DND-41 (cell line): ENCODE measurements at regions not wholly inside any gene's neighbourhood (a gene's known extent, or its start where the extent isn't known, plus 50 kb on each side); places are given as distances from the start of the nearest gene placed in this dataset.

Experiments
- ATAC-seq: fragments of 200-7000 bp; cut with Tn5 transposase; 3 replicates; pipeline ENCODE4 v1.9.1; 2021; ENCODE audit warnings: low read depth; ENCODE audit not compliant: insufficient read depth
- DNase-seq: peaks from one replicate; pipeline ENCODE4 v3.0.0-alpha.2; 2020
- H2AFZ ChIP-seq: 2 replicates; pipeline ENCODE4 v1.6.0; 2012; ENCODE audit warnings: low read depth, low read length
- H3K27ac ChIP-seq: 2 replicates; pipeline ENCODE4 v1.5.1; 2012; ENCODE audit warnings: low read length, inconsistent platforms
- H3K27me3 ChIP-seq: fragments of 200-600 bp; sonication (generic); 2 replicates; pipeline ENCODE4 v1.6.0; 2012; ENCODE audit warnings: low read length, mild to moderate bottlenecking, inconsistent platforms; ENCODE audit not compliant: insufficient read depth, poor library complexity
- H3K36me3 ChIP-seq: 2 replicates; pipeline ENCODE4 v1.5.1; 2012; ENCODE audit warnings: low read length, inconsistent platforms; ENCODE audit not compliant: insufficient read depth
- H3K4me1 ChIP-seq: 2 replicates; pipeline ENCODE4 v1.5.1; 2012; ENCODE audit warnings: mild to moderate bottlenecking, low read length; ENCODE audit not compliant: insufficient read depth
- H3K4me2 ChIP-seq: 2 replicates; pipeline ENCODE4 v1.6.0; 2012; ENCODE audit warnings: mild to moderate bottlenecking, moderate library complexity, low read length, inconsistent platforms; ENCODE audit not compliant: insufficient read depth
- H3K4me3 ChIP-seq, 2 experiments: fragments of 200-600 bp in 1 of 2; shearing (Covaris generic) in 1 of 2; 2 replicates each; pipeline ENCODE4 v1.5.1; 2012 to 2016; ENCODE audit warnings: inconsistent platforms in 2 of 2, low read length in 2 of 2, mild to moderate bottlenecking in 2 of 2, low read depth in 1 of 2, moderate library complexity in 1 of 2
- H3K79me2 ChIP-seq: 2 replicates; pipeline ENCODE4 v1.6.0; 2012; ENCODE audit warnings: low read length, inconsistent platforms; ENCODE audit not compliant: insufficient read depth
- H3K9ac ChIP-seq: 2 replicates; pipeline ENCODE4 v1.6.0; 2012; ENCODE audit warnings: low read depth, mild to moderate bottlenecking, inconsistent platforms, low read length, moderate library complexity
- H3K9me3 ChIP-seq: 2 replicates; pipeline ENCODE4 v1.5.1; 2012; ENCODE audit warnings: low read length, moderate library complexity, mild to moderate bottlenecking, inconsistent platforms; ENCODE audit not compliant: insufficient read depth, severe bottlenecking
- H4K20me1 ChIP-seq: 2 replicates; pipeline ENCODE4 v1.6.0; 2012; ENCODE audit warnings: low read length; ENCODE audit not compliant: insufficient read depth
- CTCF ChIP-seq: IDR thresholded peaks from 2 replicates; pipeline ENCODE4 v1.5.1; 2012; ENCODE audit warnings: borderline replicate concordance, low read length, moderate library complexity, mild to moderate bottlenecking; ENCODE audit not compliant: poor library complexity, severe bottlenecking; ENCODE audit errors: extremely low read depth
- EZH2 ChIP-seq: IDR thresholded peaks from 3 replicates; pipeline ENCODE4 v1.6.1; 2012; ENCODE audit warnings: borderline replicate concordance, low read depth, mild to moderate bottlenecking, moderate library complexity, low read length, inconsistent platforms; ENCODE audit not compliant: severe bottlenecking

DNA sequence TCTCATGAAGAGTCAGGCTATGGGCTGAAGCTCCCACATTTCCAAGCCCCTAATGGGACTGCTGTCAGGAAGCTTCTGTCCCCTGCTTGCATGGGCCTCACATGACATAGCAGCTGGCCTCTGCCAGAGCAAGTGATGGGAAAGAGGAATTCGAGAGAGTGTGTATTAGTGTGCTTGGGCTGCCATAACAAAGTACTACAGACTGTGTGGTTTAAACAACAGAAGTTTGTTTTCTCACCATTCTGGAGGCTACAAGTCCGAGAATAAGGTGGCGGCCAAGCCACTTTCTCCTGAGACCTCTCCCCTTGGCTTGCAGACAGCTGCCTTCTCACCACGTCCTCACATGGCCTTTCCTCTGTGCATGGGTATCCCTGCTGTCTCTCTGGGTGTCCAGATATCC is 274.4 kb downstream of the NUAK1 start:
- H3K4me1 ChIP-seq, result no peaks in the 10 kb centered on the region
- DNase-seq, result no peak
- ATAC-seq, result no peak
- H3K36me3 ChIP-seq, result no peaks in the 10 kb centered on the region
- no peak overlapping the region for H3K4me3 ChIP-seq
- H3K9me3 ChIP-seq, result no peaks in the 10 kb centered on the region
- H3K27me3 ChIP-seq, result no peaks in the 10 kb centered on the region
- H3K27ac ChIP-seq, result no peak overlapping the region
- H2AFZ ChIP-seq, result no peak overlapping the region
- H3K79me2 ChIP-seq, result no peaks in the 10 kb centered on the region
- H3K4me2 ChIP-seq, result no peak overlapping the region
- H3K9ac ChIP-seq, result no peak overlapping the region
- H4K20me1 ChIP-seq, result no peaks in the 10 kb centered on the region
- TF ChIP-seq CTCF, result no peak
- TF ChIP-seq EZH2, result no peak

DNA sequence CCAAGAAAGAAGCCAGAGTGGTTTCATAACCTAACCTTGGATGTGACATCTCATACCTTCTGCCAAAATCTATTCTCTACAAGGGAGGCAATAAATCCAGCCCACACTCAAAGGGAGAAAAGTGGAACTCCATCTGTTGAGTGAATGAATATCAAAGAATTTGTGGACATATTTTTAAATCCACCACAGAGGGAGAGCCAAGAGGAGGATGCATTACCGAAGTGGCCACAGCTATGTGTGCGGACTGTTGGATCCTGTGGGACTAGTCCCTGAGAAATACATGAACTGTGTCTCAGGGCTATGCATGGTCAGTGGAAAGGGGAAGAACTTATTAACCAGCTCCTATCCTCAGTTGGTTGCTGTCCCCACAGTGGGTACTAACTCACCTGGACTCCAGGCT is 273.9 kb downstream of the NUAK1 start:
- Histone ChIP-seq H3K4me3 (no peak overlapping the region), H2AFZ (no peak overlapping the region), H3K4me1 (no peaks in the 10 kb centered on the region), H3K9ac (no peak overlapping the region), H3K27ac (no peak overlapping the region), H4K20me1 (no peaks in the 10 kb centered on the region), H3K27me3 (no peaks in the 10 kb centered on the region), H3K4me2 (no peak overlapping the region), H3K9me3 (no peaks in the 10 kb centered on the region), H3K36me3 (no peaks in the 10 kb centered on the region), H3K79me2 (no peaks in the 10 kb centered on the region)
- ATAC-seq (no peak), DNase-seq (no peak)
- TF ChIP-seq EZH2, result no peak
- TF ChIP-seq CTCF, result no peak

DNA sequence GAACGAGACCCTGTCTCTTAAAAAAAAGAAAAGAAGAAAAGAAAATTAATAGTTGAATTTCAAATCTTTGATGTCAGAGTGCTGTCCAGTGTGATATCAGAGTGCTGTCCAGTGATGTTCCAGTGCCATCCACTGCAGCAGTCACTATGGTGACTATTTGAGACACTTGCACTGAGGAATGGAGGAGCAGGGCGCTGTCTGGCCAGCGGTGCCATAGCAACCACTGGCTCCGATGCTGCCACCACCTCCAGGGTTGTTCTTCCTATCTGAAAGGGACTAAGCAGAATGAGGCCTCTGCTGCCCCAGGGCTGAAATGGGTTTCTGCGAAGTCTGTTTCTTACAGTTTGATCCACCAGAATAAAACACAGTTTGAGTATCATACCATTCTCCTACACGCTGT is 272.9 kb downstream of the NUAK1 start:
- Histone ChIP-seq H3K4me2 (no peak overlapping the region), H2AFZ (no peak overlapping the region), H3K9me3 (no peaks in the 10 kb centered on the region), H3K79me2 (no peaks in the 10 kb centered on the region), H3K4me1 (no peaks in the 10 kb centered on the region), H4K20me1 (no peaks in the 10 kb centered on the region), H3K27me3 (no peaks in the 10 kb centered on the region), H3K9ac (no peak overlapping the region), H3K4me3 (no peak overlapping the region), H3K27ac (no peak overlapping the region), H3K36me3 (no peaks in the 10 kb centered on the region)
- no peak for TF ChIP-seq CTCF
- no peak for ATAC-seq
- no peak for DNase-seq

GRCh38 chr12:105874121-105874520 is 264.6 kb downstream of the NUAK1 start:
- no peak overlapping the region for H3K4me3 ChIP-seq
- no peak overlapping the region for H3K4me2 ChIP-seq
- H3K4me1 ChIP-seq, result no peaks in the 10 kb centered on the region
- no peak for ATAC-seq
- H3K36me3 ChIP-seq, result no peaks in the 10 kb centered on the region
- no peaks in the 10 kb centered on the region for H3K9me3 ChIP-seq
- TF ChIP-seq EZH2, result no peak
- no peak for TF ChIP-seq CTCF
- H3K27ac ChIP-seq, result no peak overlapping the region
- no peak for DNase-seq
- no peaks in the 10 kb centered on the region for H3K79me2 ChIP-seq
- H3K27me3 ChIP-seq, result no peaks in the 10 kb centered on the region
- H4K20me1 ChIP-seq, result no peaks in the 10 kb centered on the region
- H3K9ac ChIP-seq, result no peak overlapping the region
- H2AFZ ChIP-seq, result no peak overlapping the region
